HG02678 (cell line): ENCODE measurements at regions not wholly inside any gene's neighbourhood (a gene's known extent, or its start where the extent isn't known, plus 50 kb on each side); places are given as distances from the start of the nearest gene placed in this dataset.
A peak's percentile ranks its signal among the peaks of the same experiment; 100 is the strongest.
"Not testable (repeated sequence)": the region's sequence is repeated elsewhere in the genome, so short reads cannot be mapped to it uniquely, and the experiment has no call there.

Experiments used
- ATAC-seq: cut with Tn5 transposase; IDR thresholded peaks from one replicate; pipeline ENCODE4 v1.9.1; 2021; ENCODE audit warnings: mild to moderate bottlenecking, moderate library complexity; ENCODE audit not compliant: unreplicated experiment

- no peak for ATAC-seq
Measured at GRCh38 chr2:61774351-61774750, 79.5 kb downstream of the FAM161A start.

- ATAC-seq: no peak
Measured at GRCh38 chr2:61771904-61772845, 81.7 kb downstream of the FAM161A start.

- no peak for ATAC-seq
Measured at GRCh38 chr2:61770746-61771145, 83.1 kb downstream of the FAM161A start.

- ATAC-seq: no peak
Measured at GRCh38 chr2:61770298-61770697, 83.6 kb downstream of the FAM161A start.

GRCh38 chr2:61769093-61769675 lies 84.7 kb downstream of the FAM161A start:
- ATAC-seq: no peak

- peak; percentile 99 for ATAC-seq
Measured at GRCh38 chr2:61764035-61764800, 89.6 kb downstream of the FAM161A start.

- peak; percentile 11 for ATAC-seq
Measured at GRCh38 chr2:61763605-61764034, 90.2 kb downstream of the FAM161A start.

GRCh38 chr2:61762292-61762691 lies 91.6 kb downstream of the FAM161A start:
- ATAC-seq: no peak

- ATAC-seq: no peak
Measured at GRCh38 chr2:61759718-61760117, 94.1 kb downstream of the FAM161A start.

GRCh38 chr2:61759005-61759404 lies 94.9 kb downstream of the FAM161A start:
- no peak for ATAC-seq

GRCh38 chr2:61758159-61758558 lies 95.7 kb downstream of the FAM161A start:
- no peak for ATAC-seq

GRCh38 chr2:61753512-61753911 lies 100.3 kb downstream of the FAM161A start:
- no peak for ATAC-seq

GRCh38 chr2:61750624-61751023 lies 103.2 kb downstream of the FAM161A start:
- ATAC-seq: no peak

GRCh38 chr2:61742955-61743354 lies 110.9 kb downstream of the FAM161A start:
- no peak for ATAC-seq

- no peak for ATAC-seq
Measured at GRCh38 chr2:61737841-61738240, 116.0 kb downstream of the FAM161A start.

GRCh38 chr2:61736953-61737352 lies 116.9 kb downstream of the FAM161A start:
- no peak for ATAC-seq

- no peak for ATAC-seq
Measured at GRCh38 chr2:61733563-61733962, 120.3 kb downstream of the FAM161A start.

- ATAC-seq: no peak
Measured at GRCh38 chr2:61732787-61733186, 121.1 kb downstream of the FAM161A start.

GRCh38 chr2:61727746-61728145 lies 126.1 kb downstream of the FAM161A start:
- ATAC-seq: no peak

- ATAC-seq: no peak
Measured at GRCh38 chr2:61726456-61727209, 127.2 kb downstream of the FAM161A start.

- not testable (repeated sequence) for ATAC-seq
Measured at GRCh38 chr2:61723364-61723763, 130.5 kb downstream of the FAM161A start.
